ENCODE measurements at regions not wholly inside any gene's neighbourhood (a gene's known extent, or its start where the extent isn't known, plus 50 kb on each side); places are given as distances from the start of the nearest gene placed in this dataset.
A peak's percentile ranks its signal among the peaks of the same experiment; 100 is the strongest.

GRCh38 chr20:9981829-9982228 is 53.0 kb upstream of the ANKEF1 start:
- no peak for DNase-seq (ENCODE audit: low spot score)

GRCh38 chr20:9978397-9979004 is 56.3 kb upstream of the ANKEF1 start:
- peak; percentile 69 for DNase-seq (ENCODE audit: low spot score)

- DNase-seq (ENCODE audit: low spot score), result no peak
Measured at GRCh38 chr20:9977629-9978028, 57.2 kb upstream of the ANKEF1 start.

GRCh38 chr20:9974324-9974723 is 60.5 kb upstream of the ANKEF1 start:
- DNase-seq (ENCODE audit: low spot score), result no peak

GRCh38 chr20:9971746-9972145 is 63.0 kb upstream of the ANKEF1 start:
- no peak for DNase-seq (ENCODE audit: low spot score)

- DNase-seq (ENCODE audit: low spot score), result no peak
Measured at GRCh38 chr20:9969626-9970025, 65.2 kb upstream of the ANKEF1 start.

GRCh38 chr20:9968015-9968414 is 66.8 kb upstream of the ANKEF1 start:
- no peak for DNase-seq (ENCODE audit: low spot score)

GRCh38 chr20:9966966-9967365 is 67.8 kb upstream of the ANKEF1 start:
- DNase-seq (ENCODE audit: low spot score), result no peak

GRCh38 chr20:9963029-9963428 is 71.8 kb upstream of the ANKEF1 start:
- DNase-seq (ENCODE audit: low spot score), result no peak

- DNase-seq (ENCODE audit: low spot score), result no peak
Measured at GRCh38 chr20:9958693-9959092, 76.1 kb upstream of the ANKEF1 start.

GRCh38 chr20:9955646-9956045 is 79.1 kb upstream of the ANKEF1 start:
- DNase-seq (ENCODE audit: low spot score), result no peak

GRCh38 chr20:9949563-9949962 is 85.2 kb upstream of the ANKEF1 start:
- no peak for DNase-seq (ENCODE audit: low spot score)

- DNase-seq (ENCODE audit: low spot score), result no peak
Measured at GRCh38 chr20:9945408-9945807, 89.4 kb upstream of the ANKEF1 start.

- no peak for DNase-seq (ENCODE audit: low spot score)
Measured at GRCh38 chr20:9942736-9943135, 92.1 kb upstream of the ANKEF1 start.

GRCh38 chr20:9940329-9940728 is 94.5 kb upstream of the ANKEF1 start:
- DNase-seq (ENCODE audit: low spot score), result no peak

- DNase-seq (ENCODE audit: low spot score), result no peak
Measured at GRCh38 chr20:9939231-9939630, 95.6 kb upstream of the ANKEF1 start.

GRCh38 chr20:9935285-9935684 is 96.4 kb upstream of the PAK5 start:
- no peak for DNase-seq (ENCODE audit: low spot score)

- DNase-seq (ENCODE audit: low spot score), result no peak
Measured at GRCh38 chr20:9930142-9930541, 91.3 kb upstream of the PAK5 start.

GRCh38 chr20:9928955-9929354 is 90.1 kb upstream of the PAK5 start:
- no peak for DNase-seq (ENCODE audit: low spot score)

- no peak for DNase-seq (ENCODE audit: low spot score)
Measured at GRCh38 chr20:9928281-9928737, 89.4 kb upstream of the PAK5 start.

- DNase-seq (ENCODE audit: low spot score), result no peak
Measured at GRCh38 chr20:9927224-9927623, 88.3 kb upstream of the PAK5 start.

GRCh38 chr20:9926476-9926875 is 87.6 kb upstream of the PAK5 start:
- no peak for DNase-seq (ENCODE audit: low spot score)

GRCh38 chr20:9926007-9926406 is 87.1 kb upstream of the PAK5 start:
- no peak for DNase-seq (ENCODE audit: low spot score)

GRCh38 chr20:9923648-9924047 is 84.8 kb upstream of the PAK5 start:
- DNase-seq (ENCODE audit: low spot score), result no peak

GRCh38 chr20:9920866-9921265 is 82.0 kb upstream of the PAK5 start:
- no peak for DNase-seq (ENCODE audit: low spot score)

All from CD4-positive, alpha-beta T cell treated with Interleukin-15 for 4 hours (primary cell).